Right atrium auricular region (tissue), 2 donors: ENCODE measurements at regions not wholly inside any gene's neighbourhood (a gene's known extent, or its start where the extent isn't known, plus 50 kb on each side); places are given as distances from the start of the nearest gene placed in this dataset.

ENCODE experiments used
- DNase-seq: peaks from one replicate; pipeline ENCODE4 v3.0.0-alpha.2; 2019; ENCODE audit warnings: low spot score
- H3K27ac ChIP-seq, 2 donors: fragments of 200-600 bp; sonication (generic); 1 replicate in 1 of 2; 2 replicates in 1 of 2; pipeline ENCODE4 v1.5.1; 2016 to 2019
- H3K27me3 ChIP-seq, 2 donors: fragments of 200-600 bp; sonication (generic); one replicate each; pipeline versions ENCODE4 v1.5.1 to v1.6.0; 2017 to 2019
- H3K36me3 ChIP-seq: fragments of 200-600 bp; sonication (generic); one replicate; pipeline ENCODE4 v1.5.1; 2016
- H3K4me1 ChIP-seq, 2 donors: fragments of 200-600 bp; sonication (generic); one replicate each; pipeline versions ENCODE4 v1.5.1 to v1.6.0; 2017 to 2019
- H3K4me3 ChIP-seq, 2 donors: fragments of 200-600 bp; sonication (generic); 1 replicate in 1 of 2; 2 replicates in 1 of 2; pipeline ENCODE4 v1.5.1; 2017 to 2019; ENCODE audit warnings: mild to moderate bottlenecking in 1 of 2, moderate library complexity in 1 of 2
- H3K9me3 ChIP-seq, 2 donors: fragments of 200-600 bp; sonication (generic); one replicate each; pipeline ENCODE4 v1.5.1; 2019
- CTCF ChIP-seq, 2 donors: fragments of 200-600 bp; sonication (generic); IDR thresholded peaks; one replicate each; pipeline ENCODE4 v1.5.1; 2019; ENCODE audit warnings: antibody characterized with exemption in 2 of 2

DNA sequence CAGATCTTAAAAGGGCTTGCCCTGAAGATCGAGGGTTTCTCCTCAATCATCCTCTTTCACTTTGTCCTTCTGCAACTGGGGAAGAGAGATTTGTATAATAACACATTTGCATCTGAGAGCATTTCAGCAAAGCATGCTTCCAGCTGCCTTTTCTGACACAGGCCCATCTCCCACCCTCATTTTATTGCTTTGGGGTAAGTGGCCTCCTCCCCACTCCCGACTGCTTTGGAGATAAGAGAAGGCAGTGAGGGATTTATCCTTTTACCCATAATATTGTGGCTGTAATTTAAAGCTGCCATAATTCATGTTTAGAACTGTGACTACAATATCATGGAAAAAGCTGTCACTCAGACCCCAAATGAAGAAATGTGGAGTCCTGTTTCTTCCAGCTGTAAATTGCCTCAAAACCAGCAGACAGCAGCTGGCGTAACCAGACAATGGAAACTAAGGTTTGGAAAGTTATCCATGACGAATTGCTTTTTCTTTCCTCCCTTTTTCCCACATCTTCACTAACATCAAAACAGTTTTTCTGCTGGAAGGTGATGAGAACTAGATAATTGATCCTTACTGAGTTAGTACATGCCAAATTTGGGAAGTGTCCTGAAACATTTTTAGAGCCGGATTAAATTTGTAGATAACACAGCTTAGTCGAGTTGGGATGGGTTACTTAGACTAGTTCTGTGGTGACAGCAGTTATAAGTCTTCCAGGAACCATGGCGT lies 104.2 kb upstream of the PFN2 start:
- Histone ChIP-seq H3K9me3 (peaks cover 0 to 11% of the 10 kb centered on the region in 2 donors), H3K4me1 (peaks cover 0 to 10% of the 10 kb centered on the region in 2 donors), H3K4me3 (no peak overlapping the region), H3K27ac (no peak overlapping the region), H3K27me3 (no peaks in the 10 kb centered on the region), H3K36me3 (no peaks in the 10 kb centered on the region)
- no peak for DNase-seq
- TF ChIP-seq CTCF (IDR thresholded peaks at IDR 0.05) = no peak

DNA sequence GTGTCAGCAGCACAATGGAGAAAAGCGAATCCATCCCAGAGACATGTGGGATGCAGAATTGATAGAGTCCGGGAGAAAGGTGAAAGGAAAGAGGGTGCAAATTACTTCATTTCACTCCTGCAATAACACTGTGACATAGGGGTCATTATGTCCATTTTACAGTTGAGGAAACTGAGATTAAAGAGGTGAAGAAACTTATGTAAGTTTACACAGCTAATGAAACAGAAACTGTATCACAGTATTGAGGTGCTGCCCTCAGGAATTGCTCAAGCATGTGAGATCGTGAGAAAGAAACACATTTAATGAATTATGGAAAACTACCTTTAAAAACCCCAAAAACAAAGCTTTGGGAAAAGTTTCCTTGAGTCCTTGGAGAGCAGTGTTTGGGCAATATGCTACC lies 103.6 kb upstream of the PFN2 start:
- no peaks in the 10 kb centered on the region for H3K27me3 ChIP-seq
- peaks cover 0 to 5% of the 10 kb centered on the region in 2 donors for H3K4me1 ChIP-seq
- no peak overlapping the region for H3K27ac ChIP-seq
- peaks cover 0 to 11% of the 10 kb centered on the region in 2 donors for H3K9me3 ChIP-seq
- no peak for TF ChIP-seq CTCF (IDR thresholded peaks at IDR 0.05)
- no peak for DNase-seq
- no peak overlapping the region for H3K4me3 ChIP-seq
- no peaks in the 10 kb centered on the region for H3K36me3 ChIP-seq

DNA sequence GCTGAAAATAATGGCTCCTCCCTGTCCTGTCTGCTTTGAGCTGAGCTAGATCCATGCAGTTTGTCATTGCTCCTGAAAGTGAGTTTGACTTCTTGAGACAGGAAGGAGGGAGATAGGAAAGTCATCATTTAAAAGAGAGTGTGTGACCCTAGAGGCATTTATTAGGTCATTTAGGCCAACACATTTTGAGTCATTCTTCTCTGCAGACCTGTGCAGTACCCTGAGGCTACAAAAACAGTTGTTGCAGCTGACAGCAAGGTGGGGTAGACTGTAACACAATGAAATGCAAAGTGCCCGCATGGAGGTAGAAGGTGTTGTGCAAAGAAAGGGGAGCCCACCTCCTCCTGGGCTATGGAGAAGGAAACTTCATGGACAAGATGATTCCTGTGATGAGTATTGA lies 102.8 kb upstream of the PFN2 start:
- Histone ChIP-seq H3K9me3 (peaks cover 0 to 11% of the 10 kb centered on the region in 2 donors), H3K27me3 (no peaks in the 10 kb centered on the region), H3K27ac (no peak overlapping the region), H3K36me3 (no peaks in the 10 kb centered on the region), H3K4me3 (no peak overlapping the region), H3K4me1 (no peaks in the 10 kb centered on the region)
- no peak for DNase-seq
- no peak for TF ChIP-seq CTCF (IDR thresholded peaks at IDR 0.05)

GRCh38 chr3:150073031-150073430 lies 102.3 kb upstream of the PFN2 start:
- no peak overlapping the region for H3K27ac ChIP-seq
- peaks cover 0 to 11% of the 10 kb centered on the region in 2 donors for H3K9me3 ChIP-seq
- TF ChIP-seq CTCF (IDR thresholded peaks at IDR 0.05) = no peak
- H3K27me3 ChIP-seq = no peaks in the 10 kb centered on the region
- no peaks in the 10 kb centered on the region for H3K4me1 ChIP-seq
- no peak for DNase-seq
- H3K4me3 ChIP-seq = no peak overlapping the region
- no peaks in the 10 kb centered on the region for H3K36me3 ChIP-seq

GRCh38 chr3:150072576-150072975 lies 101.9 kb upstream of the PFN2 start:
- Histone ChIP-seq H3K4me3 (no peak overlapping the region), H3K4me1 (no peaks in the 10 kb centered on the region), H3K36me3 (no peaks in the 10 kb centered on the region), H3K27me3 (no peaks in the 10 kb centered on the region), H3K9me3 (peaks cover 0 to 11% of the 10 kb centered on the region in 2 donors), H3K27ac (no peak overlapping the region)
- no peak for TF ChIP-seq CTCF (IDR thresholded peaks at IDR 0.05)
- DNase-seq = no peak

DNA sequence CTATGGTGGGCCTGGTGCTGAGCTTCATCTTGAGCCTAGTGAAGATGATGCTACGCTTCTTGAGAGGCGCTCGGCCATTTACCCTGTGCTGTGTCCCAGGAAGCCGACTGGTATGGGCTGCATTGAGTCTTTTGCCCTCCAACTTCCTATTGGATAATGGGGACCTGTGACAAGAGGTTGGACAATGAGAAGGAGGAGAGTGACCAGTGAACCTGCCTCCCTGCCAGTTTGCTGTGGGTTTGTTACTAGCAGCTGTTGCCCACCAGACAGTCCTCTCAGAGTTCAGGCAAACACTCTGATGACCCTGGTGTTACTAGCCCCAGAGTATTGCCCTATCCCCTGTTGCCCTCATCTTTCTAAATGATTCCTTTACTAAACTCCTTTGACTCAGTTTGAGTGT lies 99.6 kb upstream of the PFN2 start:
- no peaks in the 10 kb centered on the region for H3K9me3 ChIP-seq
- no peaks in the 10 kb centered on the region for H3K36me3 ChIP-seq
- DNase-seq = no peak
- TF ChIP-seq CTCF (IDR thresholded peaks at IDR 0.05) = no peak
- H3K4me3 ChIP-seq = no peak overlapping the region
- no peaks in the 10 kb centered on the region for H3K27me3 ChIP-seq
- H3K27ac ChIP-seq = no peak overlapping the region
- no peaks in the 10 kb centered on the region for H3K4me1 ChIP-seq
